ENCODE measurements at regions not wholly inside any gene's neighbourhood (a gene's known extent, or its start where the extent isn't known, plus 50 kb on each side); places are given as distances from the start of the nearest gene placed in this dataset.
"Not testable (repeated sequence)": the region's sequence is repeated elsewhere in the genome, so short reads cannot be mapped to it uniquely, and the experiment has no call there.

DNA sequence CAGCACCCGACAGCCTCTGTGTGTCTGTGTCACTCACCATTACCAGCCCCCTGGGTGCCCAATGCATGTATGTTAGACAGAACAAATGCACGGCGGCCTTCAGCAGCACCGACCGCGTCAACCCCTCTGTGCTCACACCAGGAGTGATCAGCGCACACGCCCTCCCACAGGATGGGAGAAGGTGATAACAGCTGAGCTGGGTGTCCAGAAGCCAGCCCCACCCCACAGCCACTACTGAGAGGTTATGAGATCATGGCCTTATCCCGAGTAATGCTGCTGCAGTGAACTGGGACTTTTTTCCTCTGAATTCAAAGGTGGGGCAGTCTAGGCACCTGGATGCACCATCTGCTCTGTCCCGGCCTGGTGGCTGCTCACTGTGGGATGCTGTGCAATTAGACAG is 80.9 kb upstream of the SAMD11 start:
- TF ChIP-seq, protein P1, sequence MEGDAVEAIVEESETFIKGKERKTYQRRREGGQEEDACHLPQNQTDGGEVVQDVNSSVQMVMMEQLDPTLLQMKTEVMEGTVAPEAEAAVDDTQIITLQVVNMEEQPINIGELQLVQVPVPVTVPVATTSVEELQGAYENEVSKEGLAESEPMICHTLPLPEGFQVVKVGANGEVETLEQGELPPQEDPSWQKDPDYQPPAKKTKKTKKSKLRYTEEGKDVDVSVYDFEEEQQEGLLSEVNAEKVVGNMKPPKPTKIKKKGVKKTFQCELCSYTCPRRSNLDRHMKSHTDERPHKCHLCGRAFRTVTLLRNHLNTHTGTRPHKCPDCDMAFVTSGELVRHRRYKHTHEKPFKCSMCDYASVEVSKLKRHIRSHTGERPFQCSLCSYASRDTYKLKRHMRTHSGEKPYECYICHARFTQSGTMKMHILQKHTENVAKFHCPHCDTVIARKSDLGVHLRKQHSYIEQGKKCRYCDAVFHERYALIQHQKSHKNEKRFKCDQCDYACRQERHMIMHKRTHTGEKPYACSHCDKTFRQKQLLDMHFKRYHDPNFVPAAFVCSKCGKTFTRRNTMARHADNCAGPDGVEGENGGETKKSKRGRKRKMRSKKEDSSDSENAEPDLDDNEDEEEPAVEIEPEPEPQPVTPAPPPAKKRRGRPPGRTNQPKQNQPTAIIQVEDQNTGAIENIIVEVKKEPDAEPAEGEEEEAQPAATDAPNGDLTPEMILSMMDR (IDR thresholded peaks at IDR 0.05), result not testable (repeated sequence)
- not testable (repeated sequence) for TF ChIP-seq POLR2A (IDR thresholded peaks at IDR 0.05)

Measured in testis (tissue), 2 donors.